GM18909 (cell line): ENCODE measurements at regions not wholly inside any gene's neighbourhood (a gene's known extent, or its start where the extent isn't known, plus 50 kb on each side); places are given as distances from the start of the nearest gene placed in this dataset.

Experiments
- ATAC-seq: cut with Tn5 transposase; IDR thresholded peaks from one replicate; pipeline ENCODE4 v1.9.1; 2021; ENCODE audit warnings: mild to moderate bottlenecking; ENCODE audit not compliant: unreplicated experiment, poor library complexity

- ATAC-seq = no peak
Observed at GRCh38 chr9:105176194-105176593, 68.3 kb upstream of the SLC44A1 start.

- ATAC-seq = no peak
Observed at GRCh38 chr9:105178076-105178475, 66.4 kb upstream of the SLC44A1 start.

DNA sequence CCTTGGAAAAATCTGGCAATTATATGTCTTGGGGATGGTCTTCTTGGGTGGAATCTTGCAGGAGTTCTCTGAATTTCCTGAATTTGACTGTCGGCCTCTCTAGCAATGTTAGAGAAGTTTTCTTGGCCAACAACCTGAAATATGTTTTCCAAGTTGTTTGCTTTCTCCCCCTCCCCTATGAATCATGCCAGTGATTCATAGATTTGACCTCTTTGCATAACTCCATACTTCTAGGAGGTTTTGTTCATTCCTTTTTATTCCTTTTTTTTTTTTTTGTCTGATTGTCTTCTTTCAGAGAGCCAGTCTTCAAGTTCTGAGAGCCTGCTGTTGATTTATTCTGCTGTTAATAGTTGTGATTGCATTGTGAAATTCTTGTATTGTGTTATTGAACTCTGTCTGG, 56.7 kb upstream of the SLC44A1 start:
- no peak for ATAC-seq

DNA sequence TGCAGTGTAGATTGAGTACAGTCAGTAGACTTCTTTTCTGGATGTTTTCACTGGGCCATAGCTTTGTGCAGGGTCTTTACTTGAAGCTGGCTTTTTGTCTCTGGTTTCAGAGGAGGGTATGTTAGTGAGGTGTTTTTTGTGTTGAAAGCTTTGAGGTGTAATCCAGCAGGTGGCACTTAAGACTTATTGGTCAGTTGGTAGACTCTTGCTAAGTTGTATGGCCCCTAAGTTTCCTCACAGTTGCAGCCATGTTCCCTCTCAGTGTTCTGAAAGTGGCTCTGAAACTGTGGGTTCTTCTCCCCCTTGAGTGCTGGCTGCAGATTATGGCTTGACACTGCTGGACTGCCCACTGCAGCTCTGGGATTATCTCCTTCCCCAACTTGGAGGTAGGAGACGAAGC, 55.7 kb upstream of the SLC44A1 start:
- peak; percentile 42 for ATAC-seq

DNA sequence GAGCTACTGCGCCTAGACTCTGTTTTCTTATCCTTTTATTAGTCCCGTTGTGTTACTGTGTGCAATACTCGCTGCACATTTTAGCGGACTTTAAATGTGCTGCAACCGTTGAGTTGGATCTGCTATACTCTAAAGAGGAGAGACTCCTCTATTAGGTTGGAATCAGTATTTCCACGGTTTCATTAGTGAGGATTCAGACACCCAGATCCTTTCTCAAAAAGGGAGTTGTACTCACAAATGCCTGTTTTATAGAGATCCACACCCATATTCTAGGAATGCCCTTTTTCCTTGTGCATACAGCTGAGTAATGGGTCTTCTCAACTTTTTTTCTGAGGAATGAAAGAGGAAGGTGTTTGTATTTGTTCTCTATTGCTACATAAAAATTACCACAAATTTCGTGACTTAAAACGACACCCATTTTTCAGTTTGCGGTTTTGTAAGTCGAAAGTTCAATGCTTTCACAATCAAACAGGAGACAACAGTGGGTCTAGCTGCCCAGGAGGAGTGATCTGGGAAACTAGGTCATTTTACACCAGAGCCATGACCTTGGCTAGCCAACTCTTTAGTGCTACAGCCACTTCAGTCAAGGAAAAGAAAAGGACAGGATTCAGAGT, 52.8 kb upstream of the SLC44A1 start:
- peak; percentile 81 for ATAC-seq

- ATAC-seq = no peak
Observed at GRCh38 chr9:105193560-105193959, 50.9 kb upstream of the SLC44A1 start.

DNA sequence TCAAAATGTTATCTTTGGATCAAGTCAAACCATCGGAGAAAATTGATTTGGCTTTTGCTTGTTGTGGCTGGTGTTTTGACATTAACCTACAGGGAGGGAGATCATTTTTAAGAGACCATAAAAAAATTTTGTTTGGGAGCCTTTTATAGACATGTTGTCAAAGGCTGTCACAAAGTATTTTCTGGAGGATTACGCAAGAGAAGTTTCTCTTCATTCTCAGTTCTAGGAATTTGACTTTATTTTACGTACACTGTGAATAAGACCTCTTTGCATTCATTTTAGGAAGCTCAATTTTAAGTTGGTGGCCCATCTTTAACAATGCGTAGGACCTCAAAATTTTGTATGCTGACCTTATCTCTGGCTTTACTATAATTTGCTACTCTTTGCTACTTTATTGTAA, 50.2 kb upstream of the SLC44A1 start:
- ATAC-seq = no peak
